SK-N-SH treated with all-trans-retinoic acid at 6 μM for 48 hours (cell line): ENCODE measurements at regions not wholly inside any gene's neighbourhood (a gene's known extent, or its start where the extent isn't known, plus 50 kb on each side); places are given as distances from the start of the nearest gene placed in this dataset.

Experiments
- ATAC-seq: fragments of 200-7000 bp; cut with Tn5 transposase; 3 replicates; pipeline ENCODE4 v1.9.1; 2020; ENCODE audit warnings: mild to moderate bottlenecking, moderate library complexity
- ARNTL ChIP-seq: fragments of 450-650 bp; formaldehyde crosslinking; IDR thresholded peaks from 2 replicates; pipeline ENCODE4 v1.5.0; 2020; ENCODE audit warnings: low read depth, mild to moderate bottlenecking, moderate library complexity, borderline replicate concordance
- ESRRG ChIP-seq: fragments of 250-450 bp; sonication (Bioruptor Pico); IDR thresholded peaks from 2 replicates; pipeline ENCODE4 v1.6.1; 2021; ENCODE audit warnings: mild to moderate bottlenecking
- GLIS3 ChIP-seq: fragments of 250-450 bp; sonication (Bioruptor Pico); IDR thresholded peaks from 2 replicates; pipeline ENCODE4 v1.5.0; 2020; ENCODE audit warnings: mild to moderate bottlenecking, moderate library complexity
- ISL1 ChIP-seq: fragments of 250-450 bp; sonication (Bioruptor Pico); IDR thresholded peaks from 2 replicates; pipeline ENCODE4 v2.1.2; 2022; ENCODE audit warnings: mild to moderate bottlenecking, moderate library complexity
- OSR1 ChIP-seq: fragments of 250-450 bp; sonication (Bioruptor Pico); IDR thresholded peaks from 2 replicates; pipeline ENCODE4 v1.8.0; 2022; ENCODE audit warnings: moderate library complexity, mild to moderate bottlenecking, inconsistent platforms
- PPARA ChIP-seq: fragments of 250-450 bp; sonication (Bioruptor Pico); IDR thresholded peaks from 2 replicates; pipeline ENCODE4 v1.5.0; 2020; ENCODE audit warnings: mild to moderate bottlenecking, borderline replicate concordance
- SNAI2 ChIP-seq: fragments of 250-450 bp; sonication (Bioruptor Pico); IDR thresholded peaks from 2 replicates; pipeline ENCODE4 v1.5.0; 2020; ENCODE audit warnings: mild to moderate bottlenecking, moderate library complexity
- TCF4 ChIP-seq: fragments of 250-450 bp; sonication (Bioruptor Pico); IDR thresholded peaks from 2 replicates; pipeline ENCODE4 v1.8.0; 2021; ENCODE audit warnings: mild to moderate bottlenecking, moderate library complexity, borderline replicate concordance
- TOX ChIP-seq: fragments of 250-450 bp; sonication (Bioruptor Pico); IDR thresholded peaks from 2 replicates; pipeline ENCODE4 v1.8.0; 2021; ENCODE audit warnings: mild to moderate bottlenecking, moderate library complexity, borderline replicate concordance
- ZC3H10 ChIP-seq: fragments of 250-450 bp; sonication (Bioruptor Pico); IDR thresholded peaks from 2 replicates; pipeline ENCODE4 v1.5.1; 2021; ENCODE audit warnings: mild to moderate bottlenecking, moderate library complexity
- ZFP30 ChIP-seq: fragments of 450-650 bp; formaldehyde crosslinking; IDR thresholded peaks from 2 replicates; pipeline ENCODE4 v1.5.0; 2022; ENCODE audit warnings: mild to moderate bottlenecking, moderate library complexity
- ZNF565 ChIP-seq: fragments of 450-650 bp; formaldehyde crosslinking; conservative IDR thresholded peaks from 2 replicates; pipeline ENCODE4 v1.5.0; 2020; ENCODE audit warnings: low read depth, mild to moderate bottlenecking, moderate library complexity
- ZNF70 ChIP-seq: fragments of 450-650 bp; formaldehyde crosslinking; IDR thresholded peaks from 2 replicates; pipeline ENCODE4 v1.5.0; 2020; ENCODE audit warnings: mild to moderate bottlenecking, moderate library complexity
- TF ChIP-seq, protein P1 (sequence below): fragments of 250-450 bp; sonication (Bioruptor Pico); IDR thresholded peaks from 2 replicates; pipeline ENCODE4 v1.5.0; 2020; ENCODE audit warnings: mild to moderate bottlenecking, moderate library complexity
- TF ChIP-seq, protein P2 (sequence below): fragments of 250-450 bp; sonication (Bioruptor Pico); IDR thresholded peaks from 2 replicates; pipeline ENCODE4 v1.5.1; 2021; ENCODE audit warnings: mild to moderate bottlenecking, moderate library complexity
- TF ChIP-seq, protein P3 (sequence below): fragments of 250-450 bp; sonication (Bioruptor Pico); IDR thresholded peaks from 2 replicates; pipeline ENCODE4 v1.8.0; 2021; ENCODE audit warnings: low read depth, mild to moderate bottlenecking, moderate library complexity, borderline replicate concordance
- TF ChIP-seq, protein P4 (sequence below): fragments of 250-450 bp; sonication (Bioruptor Pico); IDR thresholded peaks from 2 replicates; pipeline ENCODE4 v1.8.0; 2020; ENCODE audit warnings: mild to moderate bottlenecking, moderate library complexity, borderline replicate concordance
- TF ChIP-seq, protein P5 (sequence below): fragments of 250-450 bp; sonication (Bioruptor Pico); IDR thresholded peaks from 2 replicates; pipeline ENCODE4 v1.5.1; 2020; ENCODE audit warnings: low read depth, mild to moderate bottlenecking, moderate library complexity

DNA sequence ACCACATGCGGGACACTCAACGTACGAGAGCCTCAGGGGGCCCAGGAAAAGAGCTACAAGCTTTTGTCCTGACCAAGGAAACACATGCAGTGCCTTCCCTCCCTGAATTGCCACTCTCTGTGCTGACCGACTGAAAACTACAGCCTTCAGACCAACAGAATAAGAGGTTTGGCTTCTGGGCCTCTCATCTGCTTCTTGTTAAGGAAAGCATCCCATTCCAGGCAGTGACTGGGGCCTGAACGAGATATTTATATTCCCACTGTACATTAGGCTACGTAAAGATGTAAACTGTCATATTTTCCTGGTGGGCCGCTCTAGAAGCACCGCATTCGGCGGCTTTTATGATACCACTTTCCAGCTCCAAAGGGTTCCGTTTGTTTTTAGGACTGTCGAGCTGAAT is 208.9 kb upstream of the TPM1 start (continued):
- TF ChIP-seq, protein P1, sequence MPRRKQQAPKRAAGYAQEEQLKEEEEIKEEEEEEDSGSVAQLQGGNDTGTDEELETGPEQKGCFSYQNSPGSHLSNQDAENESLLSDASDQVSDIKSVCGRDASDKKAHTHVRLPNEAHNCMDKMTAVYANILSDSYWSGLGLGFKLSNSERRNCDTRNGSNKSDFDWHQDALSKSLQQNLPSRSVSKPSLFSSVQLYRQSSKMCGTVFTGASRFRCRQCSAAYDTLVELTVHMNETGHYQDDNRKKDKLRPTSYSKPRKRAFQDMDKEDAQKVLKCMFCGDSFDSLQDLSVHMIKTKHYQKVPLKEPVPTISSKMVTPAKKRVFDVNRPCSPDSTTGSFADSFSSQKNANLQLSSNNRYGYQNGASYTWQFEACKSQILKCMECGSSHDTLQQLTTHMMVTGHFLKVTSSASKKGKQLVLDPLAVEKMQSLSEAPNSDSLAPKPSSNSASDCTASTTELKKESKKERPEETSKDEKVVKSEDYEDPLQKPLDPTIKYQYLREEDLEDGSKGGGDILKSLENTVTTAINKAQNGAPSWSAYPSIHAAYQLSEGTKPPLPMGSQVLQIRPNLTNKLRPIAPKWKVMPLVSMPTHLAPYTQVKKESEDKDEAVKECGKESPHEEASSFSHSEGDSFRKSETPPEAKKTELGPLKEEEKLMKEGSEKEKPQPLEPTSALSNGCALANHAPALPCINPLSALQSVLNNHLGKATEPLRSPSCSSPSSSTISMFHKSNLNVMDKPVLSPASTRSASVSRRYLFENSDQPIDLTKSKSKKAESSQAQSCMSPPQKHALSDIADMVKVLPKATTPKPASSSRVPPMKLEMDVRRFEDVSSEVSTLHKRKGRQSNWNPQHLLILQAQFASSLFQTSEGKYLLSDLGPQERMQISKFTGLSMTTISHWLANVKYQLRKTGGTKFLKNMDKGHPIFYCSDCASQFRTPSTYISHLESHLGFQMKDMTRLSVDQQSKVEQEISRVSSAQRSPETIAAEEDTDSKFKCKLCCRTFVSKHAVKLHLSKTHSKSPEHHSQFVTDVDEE (CRISPR knock-in tag): no peak
- TF ChIP-seq ZNF70 (CRISPR knock-in tag): no peak
- no peak for TF ChIP-seq TOX (CRISPR knock-in tag)
- no peak for TF ChIP-seq ZNF565 (CRISPR knock-in tag)

DNA sequence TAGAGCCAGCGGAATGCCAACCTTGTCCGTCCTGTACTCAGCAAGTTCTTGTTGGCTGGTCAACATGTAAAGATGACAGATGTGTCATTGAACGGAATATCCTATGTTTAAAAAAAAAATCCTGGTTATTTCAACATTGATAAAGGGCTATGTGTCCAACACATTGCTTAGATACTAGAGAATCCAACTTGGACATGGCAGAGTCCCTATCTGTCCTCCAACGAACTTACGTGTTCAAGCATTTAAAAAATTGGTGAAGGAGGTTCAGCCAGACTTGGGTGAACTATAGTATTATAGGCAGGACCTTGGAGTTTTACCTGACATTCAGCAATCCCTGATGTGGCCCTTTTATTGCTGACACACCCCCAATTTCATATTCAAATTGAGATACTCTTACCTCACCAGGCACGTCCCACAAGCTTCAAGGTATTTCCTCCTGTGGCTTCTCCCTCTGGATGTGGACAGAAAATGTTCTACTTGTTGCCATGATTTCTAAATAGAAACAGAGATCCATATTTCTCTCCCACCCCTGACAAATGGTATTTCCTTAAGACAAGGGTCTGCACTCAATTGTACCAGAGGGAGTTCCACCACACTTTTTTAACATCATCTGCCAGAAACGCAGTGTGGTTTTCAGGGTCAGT is 207.7 kb upstream of the TPM1 start:
- TF ChIP-seq PPARA (CRISPR knock-in tag) (no peak), ESRRG (CRISPR knock-in tag) (no peak), TCF4 (CRISPR knock-in tag) (no peak), ARNTL (CRISPR knock-in tag) (no peak), ZFP30 (no peak), ISL1 (CRISPR knock-in tag) (no peak), GLIS3 (CRISPR knock-in tag) (no peak), ZC3H10 (CRISPR knock-in tag) (no peak), ZNF565 (CRISPR knock-in tag) (no peak), ZNF70 (CRISPR knock-in tag) (no peak), OSR1 (no peak), SNAI2 (no peak)
- TF ChIP-seq, protein P2, sequence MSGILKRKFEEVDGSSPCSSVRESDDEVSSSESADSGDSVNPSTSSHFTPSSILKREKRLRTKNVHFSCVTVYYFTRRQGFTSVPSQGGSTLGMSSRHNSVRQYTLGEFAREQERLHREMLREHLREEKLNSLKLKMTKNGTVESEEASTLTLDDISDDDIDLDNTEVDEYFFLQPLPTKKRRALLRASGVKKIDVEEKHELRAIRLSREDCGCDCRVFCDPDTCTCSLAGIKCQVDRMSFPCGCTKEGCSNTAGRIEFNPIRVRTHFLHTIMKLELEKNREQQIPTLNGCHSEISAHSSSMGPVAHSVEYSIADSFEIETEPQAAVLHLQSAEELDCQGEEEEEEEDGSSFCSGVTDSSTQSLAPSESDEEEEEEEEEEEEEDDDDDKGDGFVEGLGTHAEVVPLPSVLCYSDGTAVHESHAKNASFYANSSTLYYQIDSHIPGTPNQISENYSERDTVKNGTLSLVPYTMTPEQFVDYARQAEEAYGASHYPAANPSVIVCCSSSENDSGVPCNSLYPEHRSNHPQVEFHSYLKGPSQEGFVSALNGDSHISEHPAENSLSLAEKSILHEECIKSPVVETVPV (CRISPR knock-in tag): no peak
- TF ChIP-seq, protein P3, sequence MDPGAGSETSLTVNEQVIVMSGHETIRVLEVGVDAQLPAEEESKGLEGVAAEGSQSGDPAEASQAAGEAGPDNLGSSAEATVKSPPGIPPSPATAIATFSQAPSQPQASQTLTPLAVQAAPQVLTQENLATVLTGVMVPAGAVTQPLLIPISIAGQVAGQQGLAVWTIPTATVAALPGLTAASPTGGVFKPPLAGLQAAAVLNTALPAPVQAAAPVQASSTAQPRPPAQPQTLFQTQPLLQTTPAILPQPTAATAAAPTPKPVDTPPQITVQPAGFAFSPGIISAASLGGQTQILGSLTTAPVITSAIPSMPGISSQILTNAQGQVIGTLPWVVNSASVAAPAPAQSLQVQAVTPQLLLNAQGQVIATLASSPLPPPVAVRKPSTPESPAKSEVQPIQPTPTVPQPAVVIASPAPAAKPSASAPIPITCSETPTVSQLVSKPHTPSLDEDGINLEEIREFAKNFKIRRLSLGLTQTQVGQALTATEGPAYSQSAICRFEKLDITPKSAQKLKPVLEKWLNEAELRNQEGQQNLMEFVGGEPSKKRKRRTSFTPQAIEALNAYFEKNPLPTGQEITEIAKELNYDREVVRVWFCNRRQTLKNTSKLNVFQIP (CRISPR knock-in tag): no peak
- TF ChIP-seq, protein P4, sequence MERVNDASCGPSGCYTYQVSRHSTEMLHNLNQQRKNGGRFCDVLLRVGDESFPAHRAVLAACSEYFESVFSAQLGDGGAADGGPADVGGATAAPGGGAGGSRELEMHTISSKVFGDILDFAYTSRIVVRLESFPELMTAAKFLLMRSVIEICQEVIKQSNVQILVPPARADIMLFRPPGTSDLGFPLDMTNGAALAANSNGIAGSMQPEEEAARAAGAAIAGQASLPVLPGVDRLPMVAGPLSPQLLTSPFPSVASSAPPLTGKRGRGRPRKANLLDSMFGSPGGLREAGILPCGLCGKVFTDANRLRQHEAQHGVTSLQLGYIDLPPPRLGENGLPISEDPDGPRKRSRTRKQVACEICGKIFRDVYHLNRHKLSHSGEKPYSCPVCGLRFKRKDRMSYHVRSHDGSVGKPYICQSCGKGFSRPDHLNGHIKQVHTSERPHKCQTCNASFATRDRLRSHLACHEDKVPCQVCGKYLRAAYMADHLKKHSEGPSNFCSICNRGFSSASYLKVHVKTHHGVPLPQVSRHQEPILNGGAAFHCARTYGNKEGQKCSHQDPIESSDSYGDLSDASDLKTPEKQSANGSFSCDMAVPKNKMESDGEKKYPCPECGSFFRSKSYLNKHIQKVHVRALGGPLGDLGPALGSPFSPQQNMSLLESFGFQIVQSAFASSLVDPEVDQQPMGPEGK (CRISPR knock-in tag): no peak
- TF ChIP-seq, protein P5, sequence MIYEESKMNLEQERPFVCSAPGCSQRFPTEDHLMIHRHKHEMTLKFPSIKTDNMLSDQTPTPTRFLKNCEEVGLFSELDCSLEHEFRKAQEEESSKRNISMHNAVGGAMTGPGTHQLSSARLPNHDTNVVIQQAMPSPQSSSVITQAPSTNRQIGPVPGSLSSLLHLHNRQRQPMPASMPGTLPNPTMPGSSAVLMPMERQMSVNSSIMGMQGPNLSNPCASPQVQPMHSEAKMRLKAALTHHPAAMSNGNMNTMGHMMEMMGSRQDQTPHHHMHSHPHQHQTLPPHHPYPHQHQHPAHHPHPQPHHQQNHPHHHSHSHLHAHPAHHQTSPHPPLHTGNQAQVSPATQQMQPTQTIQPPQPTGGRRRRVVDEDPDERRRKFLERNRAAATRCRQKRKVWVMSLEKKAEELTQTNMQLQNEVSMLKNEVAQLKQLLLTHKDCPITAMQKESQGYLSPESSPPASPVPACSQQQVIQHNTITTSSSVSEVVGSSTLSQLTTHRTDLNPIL (CRISPR knock-in tag): no peak
- TF ChIP-seq, protein P1 (CRISPR knock-in tag): no peak
- TF ChIP-seq, all 23 proteins: peak for 0

More for the DNA sequence above, 207.7 kb upstream of the TPM1 start:
- no peak for ATAC-seq
